ENCODE measurements at regions not wholly inside any gene's neighbourhood (a gene's known extent, or its start where the extent isn't known, plus 50 kb on each side); places are given as distances from the start of the nearest gene placed in this dataset.

DNA sequence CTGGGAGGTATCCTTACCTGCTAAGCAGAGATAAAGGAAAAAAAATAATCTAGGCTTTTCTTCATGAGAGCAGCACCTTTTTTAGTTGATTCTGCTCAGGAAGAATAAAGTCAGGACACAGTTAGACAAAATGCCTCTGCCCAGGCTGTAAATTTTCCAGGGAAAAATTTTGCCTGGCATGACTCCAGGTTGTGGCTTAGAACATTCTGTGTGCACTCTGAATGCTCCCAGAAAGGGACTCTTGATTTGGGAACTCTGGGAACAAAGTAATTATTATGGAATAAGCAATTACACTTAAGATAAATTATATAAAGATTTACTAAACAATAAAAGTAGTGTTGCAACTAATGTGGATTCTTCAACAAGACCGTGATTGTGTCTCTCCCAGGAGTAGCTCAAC lies 826.2 kb upstream of the TENM3 start:
- no peak for DNase-seq (ENCODE audit: low read depth)

DNA sequence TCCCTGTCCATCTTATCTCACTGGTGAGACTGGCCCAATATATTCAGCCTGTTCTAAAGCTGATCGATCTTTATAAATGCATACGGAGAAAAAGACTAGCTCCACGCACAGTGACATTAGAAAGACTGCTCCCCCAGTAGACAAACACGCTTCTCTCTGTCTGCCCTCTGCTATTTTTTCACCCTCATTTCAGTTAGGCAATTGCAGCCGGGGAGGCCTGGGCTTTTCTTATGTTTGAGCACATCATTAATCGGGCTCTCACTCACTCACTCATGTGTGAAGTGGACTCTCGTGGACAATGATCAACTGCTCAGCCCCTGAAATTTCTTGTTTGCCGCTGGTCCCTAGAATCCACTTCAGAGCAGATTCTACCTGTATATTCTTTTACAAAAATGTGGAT lies 824.7 kb upstream of the TENM3 start:
- DNase-seq (ENCODE audit: low read depth), result no peak

DNA sequence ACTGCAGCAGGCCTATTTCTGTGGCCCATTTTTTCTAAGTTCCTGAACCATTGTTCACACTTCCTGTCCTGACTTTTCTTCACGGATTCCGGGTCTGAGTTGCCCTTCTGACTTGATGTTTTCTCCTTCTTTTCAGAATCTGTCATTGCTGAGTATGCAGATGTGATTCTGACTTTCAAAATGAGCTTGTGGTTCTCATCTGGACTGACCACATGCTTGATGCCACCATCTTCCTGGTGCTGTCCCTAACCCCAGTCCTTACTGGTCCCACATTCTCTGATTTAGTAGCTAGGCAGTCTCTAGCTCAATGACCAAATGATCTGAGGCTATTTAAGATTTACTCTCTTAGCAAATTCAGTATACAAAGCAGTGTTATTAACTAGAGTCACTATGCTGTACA lies 822.3 kb upstream of the TENM3 start:
- peak; percentile 12 for DNase-seq (ENCODE audit: low read depth)

DNA sequence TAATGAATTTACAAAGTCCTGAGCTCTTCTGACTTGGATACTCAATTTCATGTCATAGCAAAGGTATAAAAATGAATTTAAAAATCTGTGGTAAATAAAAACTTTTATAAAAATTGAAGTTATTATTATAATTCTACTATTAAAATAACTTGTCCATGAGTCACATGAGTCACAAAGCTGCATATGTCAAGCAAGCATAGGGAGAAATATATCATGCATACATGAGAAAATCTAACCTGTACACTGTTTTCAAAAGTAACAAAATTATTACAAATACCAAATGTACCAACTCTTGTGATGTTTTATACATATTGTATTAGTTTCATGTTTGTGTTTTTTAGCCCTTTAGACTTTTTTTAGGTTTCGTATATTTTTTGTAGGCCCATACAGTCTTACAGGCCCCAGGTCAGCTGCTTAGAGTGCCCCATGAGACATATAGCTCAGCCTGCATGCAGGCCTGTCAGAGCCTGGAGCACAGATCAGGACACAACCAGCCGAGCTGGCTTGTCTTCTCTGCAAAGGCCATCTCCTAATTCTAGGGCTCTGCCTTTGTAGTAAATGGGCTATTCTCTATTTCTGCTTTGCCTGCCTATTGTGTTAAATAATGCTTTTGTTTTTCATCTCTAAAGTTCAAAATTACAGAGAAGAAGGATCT lies 818.7 kb upstream of the TENM3 start:
- DNase-seq (ENCODE audit: low read depth), result peak; percentile 2

DNA sequence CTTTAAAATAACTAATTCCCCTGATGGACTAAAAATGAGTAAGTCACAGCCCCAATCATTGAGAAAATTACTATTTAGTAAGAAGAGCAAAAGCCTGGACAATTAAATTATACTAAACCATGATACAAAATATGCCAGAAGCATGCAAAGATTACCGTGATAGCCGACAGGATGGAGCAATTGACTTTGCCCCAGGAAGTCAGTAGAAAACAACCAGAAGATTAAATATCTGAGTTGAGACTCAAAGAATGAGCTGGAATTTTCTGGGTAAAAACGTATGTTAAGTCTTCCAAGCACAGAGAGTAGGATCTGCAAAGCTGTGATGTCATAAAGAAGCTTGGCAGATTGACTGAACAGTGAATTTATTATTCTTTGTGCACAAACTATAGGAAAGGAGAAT lies 816.1 kb upstream of the TENM3 start:
- no peak for DNase-seq (ENCODE audit: low read depth)

DNA sequence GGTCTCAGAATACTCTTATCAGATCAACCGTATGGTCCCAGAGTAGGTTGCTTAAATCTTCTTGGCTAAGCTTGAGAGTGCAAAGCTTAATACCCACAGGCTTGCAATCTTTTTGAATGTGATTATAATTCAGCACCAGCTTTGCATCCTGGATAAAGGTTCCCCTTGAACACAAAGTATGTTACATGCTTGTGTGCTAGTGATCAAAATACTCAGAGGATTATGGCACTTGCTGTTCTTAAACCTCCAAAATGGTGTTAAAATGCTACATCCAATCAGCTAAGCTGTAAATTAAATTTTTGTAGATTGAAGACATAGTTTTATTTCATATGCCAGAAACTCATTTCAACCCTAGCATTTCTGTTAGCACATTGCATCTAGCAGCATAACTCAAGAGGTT lies 812.2 kb upstream of the TENM3 start:
- DNase-seq (ENCODE audit: low read depth), result no peak

DNA sequence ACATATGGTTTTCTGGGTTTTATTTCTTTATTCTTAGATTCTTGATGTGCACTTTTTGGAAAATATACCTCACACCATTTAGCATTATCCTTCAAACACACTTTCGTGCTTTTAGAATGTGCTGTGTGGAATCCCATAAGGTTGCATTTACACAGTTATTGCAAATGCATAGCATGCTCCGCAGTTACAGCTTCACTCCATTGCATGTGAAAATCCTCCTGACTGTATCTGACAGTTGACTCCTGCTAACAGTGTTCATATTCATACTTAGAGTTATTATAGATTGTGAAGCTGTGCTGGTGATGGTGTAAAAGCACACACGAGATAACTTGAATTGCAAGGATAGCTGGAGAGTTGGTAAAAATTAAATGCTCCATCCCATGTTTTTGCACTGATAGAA lies 811.5 kb upstream of the TENM3 start:
- no peak for DNase-seq (ENCODE audit: low read depth)

DNA sequence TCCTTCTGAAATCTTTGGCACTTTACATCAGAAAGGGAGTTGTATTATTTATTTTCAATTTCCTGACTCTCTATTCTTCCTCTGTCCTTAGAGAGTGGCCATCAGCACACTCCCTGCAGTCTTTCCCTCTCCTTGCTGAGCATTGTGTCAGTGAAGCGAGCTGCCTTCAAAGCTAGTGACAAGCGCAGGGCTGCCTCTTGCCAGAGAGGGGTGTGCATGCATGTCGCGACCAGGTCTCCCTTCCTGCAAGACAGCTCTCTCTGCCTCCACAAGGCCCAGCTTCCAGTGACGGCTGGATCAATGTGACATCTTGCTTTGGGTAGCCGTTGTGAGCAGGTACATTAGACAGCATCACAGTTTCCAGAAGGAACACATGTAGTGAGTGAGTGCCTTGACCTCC lies 810.9 kb upstream of the TENM3 start:
- no peak for DNase-seq (ENCODE audit: low read depth)

DNA sequence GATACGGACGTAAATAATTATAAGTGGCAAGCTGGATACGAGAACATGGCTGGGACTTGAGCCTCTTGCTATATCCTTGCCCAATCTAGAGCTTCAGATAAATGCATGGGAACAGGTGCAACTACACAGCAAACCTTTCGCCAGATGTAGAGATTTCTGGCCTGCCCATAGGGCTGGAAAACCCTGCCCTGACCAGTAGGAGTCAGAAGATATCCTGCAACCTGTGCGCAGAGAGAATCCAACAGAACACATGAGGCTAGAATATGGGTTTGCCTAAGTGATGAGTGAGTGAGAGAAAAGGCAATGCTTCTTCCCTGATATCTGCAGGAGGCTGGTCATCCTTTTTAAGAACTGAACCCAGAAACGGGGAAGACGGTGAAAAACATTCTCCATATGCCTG lies 805.3 kb upstream of the TENM3 start:
- no peak for DNase-seq (ENCODE audit: low read depth)

DNA sequence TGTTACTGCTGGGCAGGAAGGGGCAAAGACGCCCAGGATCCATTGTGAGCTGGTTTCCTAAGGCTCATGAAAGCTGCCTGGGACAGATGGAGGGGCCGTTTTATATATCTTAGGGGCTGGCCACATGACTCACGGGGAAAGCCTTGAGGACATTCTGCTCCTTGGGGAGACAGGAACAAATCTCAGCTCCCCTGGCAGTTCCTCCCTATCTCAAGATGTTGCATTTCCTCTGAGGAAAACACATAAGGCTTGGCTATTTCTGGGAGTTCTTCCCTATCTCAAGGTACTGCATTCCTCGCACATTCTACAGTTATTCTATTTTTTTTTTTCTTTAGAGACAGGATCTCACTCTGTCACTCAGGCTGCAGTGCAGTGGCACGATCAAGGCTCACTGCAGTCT lies 804.6 kb upstream of the TENM3 start:
- DNase-seq (ENCODE audit: low read depth), result no peak

DNA sequence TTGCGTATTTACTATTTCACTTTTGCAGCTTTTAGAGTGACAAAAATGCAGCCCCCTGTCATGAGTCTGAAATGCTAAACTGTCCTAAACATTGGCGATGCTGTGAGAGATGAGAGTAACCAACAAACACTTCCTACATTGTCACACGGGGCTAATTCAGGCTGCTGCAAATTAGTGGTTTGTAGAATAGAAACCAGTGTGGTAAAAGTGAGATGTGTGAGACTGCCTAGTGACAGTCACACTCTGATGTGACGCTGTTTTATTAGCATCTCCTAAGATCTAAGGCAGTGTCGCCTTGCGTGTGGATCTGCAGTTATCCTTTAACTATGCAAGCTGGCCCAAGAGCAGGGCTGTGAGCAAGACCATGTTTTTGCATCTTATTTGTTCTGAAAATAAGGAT lies 800.2 kb upstream of the TENM3 start:
- no peak for DNase-seq (ENCODE audit: low read depth)

DNA sequence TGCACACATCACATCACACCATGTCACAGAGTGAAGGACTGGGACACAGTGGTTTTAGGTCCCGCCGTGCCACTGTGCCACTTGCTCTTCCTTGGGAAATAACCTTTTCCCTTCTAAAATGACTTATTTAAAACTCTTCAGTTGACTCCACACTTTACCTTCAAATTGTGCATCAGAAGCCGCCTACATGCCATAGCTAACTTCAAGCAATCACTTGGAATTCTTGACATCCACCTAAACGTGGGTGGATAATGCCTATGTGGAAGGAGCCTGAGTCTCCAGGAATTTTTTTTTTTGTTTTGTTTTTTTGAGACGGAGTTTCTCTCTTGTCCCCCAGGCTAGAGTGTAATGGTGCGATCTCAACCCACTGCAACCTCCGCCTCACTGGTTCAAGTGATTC lies 777.4 kb upstream of the TENM3 start:
- no peak for DNase-seq (ENCODE audit: low read depth)

DNA sequence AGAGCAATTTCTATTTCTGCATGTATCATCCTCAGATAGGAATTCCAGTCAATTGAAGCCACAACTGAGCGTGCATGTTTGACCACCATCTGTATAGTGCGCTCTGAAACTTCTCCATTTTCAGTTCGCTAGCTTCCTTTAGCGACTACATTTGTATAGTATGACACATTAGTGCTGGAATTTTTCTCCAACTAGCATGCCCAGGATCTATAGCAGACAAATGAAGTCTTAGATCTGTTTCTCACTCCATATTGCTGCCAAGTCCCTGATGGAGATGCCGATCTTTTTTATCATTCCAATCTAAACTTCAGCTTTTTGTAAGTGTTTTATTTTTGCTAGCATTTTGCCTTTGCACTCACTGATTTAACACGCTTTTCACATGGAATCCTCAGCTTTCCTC lies 774.8 kb upstream of the TENM3 start:
- DNase-seq (ENCODE audit: low read depth), result no peak

DNA sequence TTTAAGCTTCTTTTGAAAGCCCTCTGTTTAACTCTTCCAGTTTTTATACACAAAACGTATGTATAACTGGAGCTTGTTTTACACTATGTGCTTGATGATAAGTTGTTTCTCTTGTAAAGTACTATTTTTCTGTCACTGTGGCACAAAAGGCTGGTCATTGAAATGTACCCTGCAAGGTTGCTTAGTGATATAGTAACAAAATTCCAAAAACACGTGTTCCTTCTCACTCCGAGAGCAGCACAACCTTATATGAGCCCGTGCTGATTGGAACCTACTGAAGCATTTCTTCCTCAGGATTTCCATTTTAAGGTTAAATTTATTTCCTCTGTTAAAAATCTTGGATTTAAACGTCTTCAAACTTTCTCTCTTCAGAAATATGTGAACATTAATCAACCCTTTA lies 772.9 kb upstream of the TENM3 start:
- DNase-seq (ENCODE audit: low read depth), result no peak

DNA sequence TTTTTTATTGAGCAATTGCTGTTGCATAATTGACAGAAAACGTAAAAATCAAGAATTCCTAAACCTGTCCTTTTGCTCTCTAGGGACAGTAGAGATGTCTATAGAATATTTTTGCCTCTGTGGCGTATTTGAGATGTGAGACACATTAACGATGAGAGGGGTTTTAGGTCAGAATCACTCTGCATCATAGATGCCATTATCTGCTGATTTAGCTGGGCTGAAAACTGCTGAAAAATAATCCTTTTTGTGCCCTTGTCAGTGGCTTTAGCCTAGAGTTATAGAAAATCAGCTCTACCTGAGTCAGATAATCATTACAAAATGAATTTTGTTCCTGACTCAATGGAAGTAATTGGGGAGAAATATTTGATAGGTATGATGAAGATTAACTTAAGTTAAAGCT lies 767.8 kb upstream of the TENM3 start:
- DNase-seq (ENCODE audit: low read depth), result no peak

DNA sequence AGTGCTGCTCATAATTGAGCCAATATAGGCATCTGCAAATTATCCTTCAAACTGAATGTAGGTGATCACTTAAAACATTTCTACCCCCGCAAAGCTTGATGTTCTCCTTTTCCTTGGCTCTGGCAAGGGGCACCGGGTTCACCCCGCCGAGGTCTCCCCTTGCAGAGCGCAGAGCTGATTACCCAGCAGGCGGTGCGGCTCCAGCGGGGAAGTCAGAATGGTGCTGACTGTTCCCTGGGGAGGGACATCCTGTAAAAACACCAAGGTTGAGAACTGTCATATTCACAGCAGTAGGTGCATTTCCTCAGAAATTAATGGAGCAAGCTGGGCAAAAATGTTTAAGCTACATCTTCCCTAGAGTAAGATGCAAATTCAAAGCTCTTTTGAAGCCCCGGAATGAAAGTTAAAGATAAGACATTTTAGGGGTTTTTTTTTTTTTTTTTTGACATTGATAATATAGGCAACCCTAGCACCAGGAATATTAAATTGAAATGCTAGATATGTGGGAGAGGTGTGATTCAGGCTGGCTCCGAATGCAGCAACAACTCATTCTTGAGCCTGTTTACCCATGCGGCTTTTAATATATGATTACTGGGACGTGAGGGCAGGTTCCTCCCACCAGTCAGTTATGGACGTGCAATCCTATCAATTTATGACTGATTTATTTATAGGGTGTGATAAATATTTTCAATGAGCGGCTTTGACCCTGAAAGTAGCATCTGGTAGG lies 767.3 kb upstream of the TENM3 start:
- DNase-seq (ENCODE audit: low read depth), result no peak

DNA sequence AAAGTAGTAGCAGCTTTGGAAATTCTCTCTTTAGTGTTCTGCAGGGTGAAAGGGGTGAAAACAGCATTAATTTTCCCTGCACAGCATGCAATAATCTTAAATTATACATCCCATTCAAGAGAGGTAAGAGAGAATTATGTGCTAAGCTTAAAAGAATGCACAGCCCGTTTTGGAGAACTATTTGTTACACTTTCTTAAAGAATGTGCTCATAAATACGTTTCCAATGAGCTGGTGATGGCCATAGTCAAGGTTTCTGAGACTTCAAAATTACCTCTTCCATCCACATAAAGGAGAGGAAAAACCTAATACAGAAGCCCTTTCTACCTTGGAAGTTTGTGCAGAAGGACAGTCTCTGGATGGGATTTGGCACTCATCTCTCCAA lies 766.7 kb upstream of the TENM3 start:
- peak; percentile 15 for DNase-seq (ENCODE audit: low read depth)

DNA sequence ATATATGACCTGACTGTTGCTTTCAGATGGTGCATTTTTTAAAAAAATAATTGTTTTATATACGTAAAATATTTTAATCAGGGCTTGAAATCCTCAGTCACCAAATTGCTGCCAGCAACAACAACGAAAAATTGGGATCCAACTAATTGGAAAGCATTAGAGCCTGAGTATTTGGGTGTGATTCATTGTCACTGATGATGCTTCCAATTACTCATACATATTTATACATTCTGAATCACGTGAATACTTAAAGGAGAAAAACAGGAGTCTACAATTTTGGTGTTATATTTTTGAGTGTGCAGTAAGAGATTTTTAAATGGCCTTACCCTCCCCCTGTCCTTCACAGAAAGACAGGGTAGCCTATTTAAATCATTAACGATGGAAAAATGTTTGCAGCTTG lies 765.6 kb upstream of the TENM3 start:
- DNase-seq (ENCODE audit: low read depth), result peak; percentile 42

DNA sequence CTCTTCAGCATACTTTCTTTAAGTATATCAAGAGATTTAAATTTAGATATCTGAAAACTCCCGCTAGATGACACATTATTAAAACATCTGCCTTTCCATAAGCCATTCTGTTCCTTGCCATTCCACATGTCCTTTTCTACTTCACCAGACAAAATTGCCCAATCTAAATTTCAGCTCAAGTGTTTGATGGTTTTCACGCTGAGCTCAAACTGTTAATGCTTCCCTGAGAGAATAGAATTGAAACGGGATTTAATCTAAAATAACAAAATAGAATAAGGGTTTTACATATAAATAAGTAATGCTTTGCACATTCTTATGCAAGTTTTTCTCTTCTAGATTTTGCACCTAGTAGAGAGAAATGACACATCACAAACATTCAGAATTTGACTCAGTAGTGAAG lies 764.5 kb upstream of the TENM3 start:
- peak; percentile 2 for DNase-seq (ENCODE audit: low read depth)

DNA sequence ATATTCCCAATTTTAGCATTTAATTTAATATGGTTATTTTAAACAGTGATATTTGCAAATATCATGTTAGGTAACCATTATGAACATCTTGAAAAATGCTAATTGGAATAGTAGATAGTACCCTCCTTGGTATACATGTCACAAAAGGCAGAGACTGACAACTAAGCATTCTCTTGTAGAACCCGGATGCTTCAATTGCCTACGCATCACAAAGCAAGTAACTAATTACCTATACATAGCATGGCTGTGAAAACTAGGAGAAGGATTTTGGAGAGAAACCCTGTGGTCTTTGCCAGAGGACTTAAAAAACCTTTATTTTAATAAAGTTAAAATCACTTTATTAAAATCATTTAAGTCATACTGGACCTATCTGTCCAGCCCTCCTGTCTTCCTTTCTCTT lies 764.1 kb upstream of the TENM3 start:
- DNase-seq (ENCODE audit: low read depth), result no peak

DNA sequence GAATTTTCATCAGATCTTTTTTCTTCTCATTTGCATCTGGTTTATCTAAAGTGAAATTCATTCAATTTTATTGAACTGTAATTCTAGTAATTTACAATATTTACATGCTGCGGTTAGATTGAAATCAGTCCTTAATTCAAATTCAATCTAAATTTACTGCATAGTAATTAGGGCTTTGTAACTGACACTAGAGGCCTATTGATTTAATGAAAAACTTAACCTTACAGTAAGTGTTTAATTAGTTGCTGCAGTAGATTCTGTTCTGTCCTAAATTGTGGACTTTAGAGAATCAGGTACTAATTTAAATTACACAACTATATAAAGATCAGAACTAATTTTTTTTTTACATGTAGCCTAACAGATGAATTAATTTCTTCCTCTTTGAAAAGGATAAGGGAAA lies 758.8 kb upstream of the TENM3 start:
- DNase-seq (ENCODE audit: low read depth), result no peak

DNA sequence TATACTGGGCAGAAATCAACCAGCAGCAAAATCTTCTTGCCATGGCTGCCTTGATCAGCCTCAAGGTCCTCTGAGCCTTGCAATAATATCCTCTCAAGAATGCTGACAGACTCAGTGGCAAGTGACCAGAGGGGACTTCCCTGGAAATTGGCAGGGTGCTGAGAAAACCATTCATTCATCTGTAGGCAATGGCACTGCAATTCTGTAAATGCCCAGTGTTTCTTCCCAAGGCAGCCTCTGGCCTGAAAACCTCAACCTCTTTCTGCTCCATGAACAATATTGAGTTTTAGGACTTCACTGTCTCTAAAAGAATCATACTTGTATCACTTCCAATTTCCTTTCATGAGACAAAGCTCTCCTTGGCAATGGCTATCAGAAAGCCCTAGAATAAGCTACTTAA lies 754.3 kb upstream of the TENM3 start:
- DNase-seq (ENCODE audit: low read depth), result no peak

DNA sequence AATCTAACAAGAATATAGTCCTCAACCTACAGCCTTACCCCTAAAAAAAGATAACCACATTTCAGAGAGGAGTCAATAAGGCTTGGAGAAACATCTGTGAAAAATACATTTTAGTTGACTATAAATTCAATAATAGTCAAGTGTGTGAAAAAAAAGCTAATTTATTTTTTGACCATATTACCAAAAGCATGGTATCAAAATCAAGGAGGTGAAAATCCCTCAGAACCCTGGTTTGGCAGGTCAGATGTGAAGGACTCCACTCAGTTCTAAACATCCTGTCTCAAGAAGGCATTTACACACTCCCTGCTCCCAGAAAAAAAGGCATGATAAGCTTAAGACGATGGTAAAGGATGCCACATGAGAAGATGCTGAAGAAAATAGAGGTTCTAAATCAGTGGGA lies 745.1 kb upstream of the TENM3 start:
- DNase-seq (ENCODE audit: low read depth), result no peak

DNA sequence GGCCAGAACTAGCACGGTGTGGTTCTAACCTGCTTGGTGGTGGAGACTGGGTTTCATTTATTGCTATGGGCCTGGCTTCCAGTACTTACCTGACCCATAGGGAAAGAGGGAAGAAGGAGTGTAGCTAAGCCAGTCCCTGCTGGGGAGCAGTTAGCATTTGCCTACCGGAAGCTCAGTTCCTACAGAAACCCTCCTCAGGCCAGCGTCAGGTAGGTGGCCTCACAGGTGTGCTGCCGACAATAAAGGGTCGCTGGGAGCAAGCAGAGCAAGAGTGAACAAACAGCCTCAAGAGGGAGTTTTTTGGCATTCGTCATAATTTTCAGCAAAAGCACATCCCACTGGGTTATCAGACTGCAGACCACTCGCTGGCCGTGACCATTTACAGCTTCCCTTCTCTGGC lies 740.6 kb upstream of the TENM3 start:
- DNase-seq (ENCODE audit: low read depth), result no peak

Measured in ELR (cell line).